Loucy (cell line): ENCODE measurements at regions not wholly inside any gene's neighbourhood (a gene's known extent, or its start where the extent isn't known, plus 50 kb on each side); places are given as distances from the start of the nearest gene placed in this dataset.

Experiments
- EZH2phosphoT487 ChIP-seq: fragments of 200-600 bp; IDR thresholded peaks from 2 replicates; pipeline ENCODE4 v1.6.1; 2018; ENCODE audit warnings: antibody characterized with exemption, mild to moderate bottlenecking, moderate library complexity, borderline replicate concordance
- TF ChIP-seq, protein P1 (sequence below): fragments of 200-600 bp; sonication (generic); conservative IDR thresholded peaks from 2 replicates; pipeline ENCODE4 v1.5.1; 2014; ENCODE audit warnings: mild to moderate bottlenecking, antibody characterized with exemption, low read length

DNA sequence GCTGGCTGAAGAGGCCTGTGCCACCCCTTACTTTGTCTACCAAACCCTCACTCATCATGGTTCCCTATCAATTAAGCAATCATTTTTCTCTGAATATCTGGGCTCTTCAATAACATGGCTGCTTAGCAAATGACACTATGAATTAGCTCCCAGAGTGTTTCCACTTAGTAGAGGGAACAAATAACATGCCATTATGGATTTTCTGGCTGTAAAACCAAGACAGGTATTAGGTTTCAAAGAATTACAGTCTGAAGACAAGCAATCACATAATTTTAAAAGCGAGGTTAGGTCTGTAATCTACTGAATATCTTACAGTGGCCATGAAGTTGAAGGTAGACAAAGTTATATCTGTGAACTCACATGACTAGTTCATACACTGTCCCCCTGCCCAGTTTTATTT, 220.8 kb upstream of the PHYHIPL start:
- TF ChIP-seq, protein P1, sequence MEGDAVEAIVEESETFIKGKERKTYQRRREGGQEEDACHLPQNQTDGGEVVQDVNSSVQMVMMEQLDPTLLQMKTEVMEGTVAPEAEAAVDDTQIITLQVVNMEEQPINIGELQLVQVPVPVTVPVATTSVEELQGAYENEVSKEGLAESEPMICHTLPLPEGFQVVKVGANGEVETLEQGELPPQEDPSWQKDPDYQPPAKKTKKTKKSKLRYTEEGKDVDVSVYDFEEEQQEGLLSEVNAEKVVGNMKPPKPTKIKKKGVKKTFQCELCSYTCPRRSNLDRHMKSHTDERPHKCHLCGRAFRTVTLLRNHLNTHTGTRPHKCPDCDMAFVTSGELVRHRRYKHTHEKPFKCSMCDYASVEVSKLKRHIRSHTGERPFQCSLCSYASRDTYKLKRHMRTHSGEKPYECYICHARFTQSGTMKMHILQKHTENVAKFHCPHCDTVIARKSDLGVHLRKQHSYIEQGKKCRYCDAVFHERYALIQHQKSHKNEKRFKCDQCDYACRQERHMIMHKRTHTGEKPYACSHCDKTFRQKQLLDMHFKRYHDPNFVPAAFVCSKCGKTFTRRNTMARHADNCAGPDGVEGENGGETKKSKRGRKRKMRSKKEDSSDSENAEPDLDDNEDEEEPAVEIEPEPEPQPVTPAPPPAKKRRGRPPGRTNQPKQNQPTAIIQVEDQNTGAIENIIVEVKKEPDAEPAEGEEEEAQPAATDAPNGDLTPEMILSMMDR: no peak
- no peak for TF ChIP-seq EZH2phosphoT487
